HUES64 (cell line): ENCODE measurements at regions not wholly inside any gene's neighbourhood (a gene's known extent, or its start where the extent isn't known, plus 50 kb on each side); places are given as distances from the start of the nearest gene placed in this dataset.
"Not testable (repeated sequence)": the region's sequence is repeated elsewhere in the genome, so short reads cannot be mapped to it uniquely, and the experiment has no call there.

ENCODE experiments used
- H3K27ac ChIP-seq: 2 replicates; pipeline ENCODE4 v1.7.0; 2013; ENCODE audit warnings: low read depth, low read length, inconsistent platforms
- H3K27me3 ChIP-seq: 2 replicates; pipeline ENCODE4 v1.6.1; 2013; ENCODE audit warnings: mild to moderate bottlenecking, low read length; ENCODE audit not compliant: insufficient read depth
- H3K36me3 ChIP-seq: 2 replicates; pipeline ENCODE4 v1.6.1; 2013; ENCODE audit warnings: mild to moderate bottlenecking, low read length; ENCODE audit not compliant: insufficient read depth
- H3K4me1 ChIP-seq: 2 replicates; pipeline ENCODE4 v1.6.1; 2013; ENCODE audit warnings: mild to moderate bottlenecking, low read length, moderate library complexity; ENCODE audit not compliant: insufficient read depth
- H3K4me3 ChIP-seq: 2 replicates; pipeline ENCODE4 v1.5.1; 2013; ENCODE audit warnings: mild to moderate bottlenecking, low read length, moderate library complexity
- H3K9ac ChIP-seq: 2 replicates; pipeline ENCODE4 v1.6.1; 2013; ENCODE audit warnings: mild to moderate bottlenecking, low read depth, low read length
- H3K9me3 ChIP-seq: 2 replicates; pipeline ENCODE4 v1.6.1; 2013; ENCODE audit warnings: low read depth, low read length; ENCODE audit not compliant: insufficient read depth
- WGBS: fragments of 150-250, 120-280 bp; methylation state at CpG from one replicate; pipeline ENCODE4 v1.1.7; 2013; ENCODE audit warnings: missing lambda C conversion rate; 5-methylcytosine and 5-hydroxymethylcytosine counted together

- not testable (repeated sequence) for H3K36me3 ChIP-seq, H3K4me3 ChIP-seq, H3K9ac ChIP-seq, H3K27me3 ChIP-seq, H3K9me3 ChIP-seq, H3K27ac ChIP-seq, H3K4me1 ChIP-seq
- 86% methylated on average over 8 of the region's 10 CpGs for WGBS
These were observed 247.4 kb downstream of the CCDC74A start for GRCh38 chr2:131774955-131775555.

DNA sequence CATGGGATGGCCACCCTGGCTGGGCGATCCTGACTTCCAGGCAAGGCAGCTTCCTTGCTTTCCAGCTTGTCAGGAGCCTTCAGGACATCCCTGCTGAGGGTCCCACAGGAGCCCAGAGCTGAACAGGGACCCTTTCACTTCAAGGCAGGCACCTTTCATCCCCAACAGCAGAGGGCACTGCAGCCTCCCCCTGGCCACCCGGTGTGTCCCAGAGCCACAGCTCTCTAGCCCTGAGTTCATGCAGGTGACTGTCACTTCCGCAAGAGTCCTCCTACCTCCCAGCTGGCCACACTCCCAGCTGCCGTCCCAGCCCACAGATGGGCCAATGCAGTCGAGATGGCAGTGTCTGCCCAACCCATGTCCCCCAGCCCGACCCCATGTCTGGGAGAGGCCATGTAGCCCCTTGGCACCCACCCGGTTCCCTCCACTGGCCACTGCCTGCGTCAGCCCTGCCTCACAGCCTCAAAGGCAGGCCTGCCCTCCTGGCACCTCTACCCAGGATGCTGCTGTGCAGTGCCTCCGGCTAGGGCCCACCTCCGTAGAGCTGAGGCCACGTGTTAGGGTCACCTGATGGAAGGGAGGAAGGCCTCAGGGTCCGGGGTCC lies 248.3 kb downstream of the CCDC74A start:
- not testable (repeated sequence) for H3K4me3 ChIP-seq, H3K36me3 ChIP-seq, H3K9me3 ChIP-seq, H3K9ac ChIP-seq, H3K27me3 ChIP-seq, H3K4me1 ChIP-seq, H3K27ac ChIP-seq
- WGBS = 89% methylated on average over 8 of the region's 12 CpGs

DNA sequence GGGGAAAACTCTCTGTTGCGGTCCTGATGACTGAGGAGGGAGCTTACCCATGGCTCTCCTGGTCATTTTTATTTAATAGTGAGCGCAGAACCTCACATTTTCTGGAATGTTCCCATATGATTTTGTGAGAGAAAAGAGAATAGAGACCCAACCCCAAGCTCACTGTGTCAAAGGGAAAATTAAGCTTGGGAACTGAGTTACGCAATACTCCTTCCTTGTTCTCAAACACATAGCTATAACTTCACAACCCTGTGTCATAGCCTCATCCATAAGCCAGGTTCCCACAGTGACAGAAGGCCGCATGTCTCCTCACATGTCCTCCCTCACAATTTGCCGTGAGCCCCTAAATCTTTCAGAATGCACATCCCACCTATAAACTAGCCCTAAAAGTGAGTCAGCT lies 252.8 kb downstream of the CCDC74A start:
- not testable (repeated sequence) for H3K27me3 ChIP-seq, H3K9ac ChIP-seq, H3K9me3 ChIP-seq, H3K4me3 ChIP-seq, H3K36me3 ChIP-seq, H3K4me1 ChIP-seq, H3K27ac ChIP-seq
- 94% methylated on average over 4 of the region's 5 CpGs for WGBS

DNA sequence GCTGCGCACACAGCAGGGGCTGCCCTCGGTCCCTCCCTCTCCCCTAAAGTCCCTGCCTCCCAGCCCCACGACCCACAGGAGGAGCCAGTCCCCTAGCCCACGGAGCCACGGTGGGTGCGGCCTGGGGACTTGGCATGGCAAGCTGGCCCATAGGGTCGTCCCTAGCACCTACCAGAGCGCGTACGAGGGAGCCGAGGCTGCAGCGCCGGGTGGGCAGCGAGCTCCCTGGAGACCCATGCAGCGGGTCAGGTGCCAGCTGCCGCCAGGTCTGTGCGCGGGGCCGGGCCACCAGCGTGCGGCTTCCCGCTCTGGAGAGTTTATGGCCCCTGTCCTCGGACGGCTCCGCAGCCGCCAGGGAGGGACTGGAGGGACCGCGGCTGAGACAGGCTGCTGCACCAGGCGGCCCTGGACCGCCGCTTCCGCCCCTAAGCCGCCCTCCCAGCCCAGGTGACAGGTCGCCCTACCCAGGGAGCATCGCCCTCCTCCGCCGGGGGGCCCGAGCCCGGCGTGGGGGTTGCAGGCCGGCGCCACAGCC lies 273.6 kb downstream of the CCDC74A start:
- Histone ChIP-seq H3K4me3 (no peak overlapping the region), H3K27me3 (peaks cover 13% of the 10 kb centered on the region)
- WGBS = 87% methylated on average over 42 of the region's 42 CpGs

DNA sequence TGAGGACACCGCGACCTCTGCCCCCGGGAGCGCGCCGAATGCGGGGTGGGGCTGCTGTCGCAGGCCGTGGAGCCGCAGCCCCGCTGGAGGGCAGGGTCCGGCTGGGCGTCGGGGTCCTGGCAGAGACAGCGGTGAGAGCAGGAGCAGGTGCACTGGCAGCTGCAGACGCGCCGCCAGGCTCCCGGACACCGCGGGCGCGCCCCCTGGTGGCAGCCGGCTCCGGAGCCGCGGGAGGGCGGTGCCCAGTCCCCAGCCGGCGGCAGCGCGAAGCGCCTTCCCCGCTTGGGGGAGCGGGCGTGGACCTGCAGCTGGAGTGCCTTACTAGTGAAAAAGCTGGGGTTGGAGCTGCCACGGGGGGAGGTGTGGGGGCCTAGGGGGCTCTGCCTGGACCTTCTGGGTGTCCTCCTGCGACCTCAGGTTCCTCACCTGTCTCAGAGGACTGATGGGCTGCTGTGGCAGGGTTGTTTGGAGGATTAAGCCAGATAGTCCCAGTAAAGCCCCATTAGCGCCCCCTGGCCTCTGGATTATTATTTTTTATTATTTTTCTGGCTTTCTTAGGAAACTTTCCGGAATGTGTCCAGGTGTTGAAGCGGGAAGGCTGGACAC lies 274.2 kb downstream of the CCDC74A start:
- WGBS = 4% methylated on average over 39 of the region's 41 CpGs
- H3K4me3 ChIP-seq = peak overlapping the region; percentile 81
- H3K36me3 ChIP-seq, H3K9ac ChIP-seq, H3K9me3 ChIP-seq, H3K4me1 ChIP-seq, H3K27ac ChIP-seq: not testable (repeated sequence)
- H3K27me3 ChIP-seq = peaks cover 13% of the 10 kb centered on the region

More for the DNA sequence above, 273.6 kb downstream of the CCDC74A start:
- Histone ChIP-seq H3K9me3 (no peaks in the 10 kb centered on the region), H3K27ac (no peak overlapping the region), H3K36me3 (no peaks in the 10 kb centered on the region), H3K4me1 (no peaks in the 10 kb centered on the region), H3K9ac (no peak overlapping the region)

DNA sequence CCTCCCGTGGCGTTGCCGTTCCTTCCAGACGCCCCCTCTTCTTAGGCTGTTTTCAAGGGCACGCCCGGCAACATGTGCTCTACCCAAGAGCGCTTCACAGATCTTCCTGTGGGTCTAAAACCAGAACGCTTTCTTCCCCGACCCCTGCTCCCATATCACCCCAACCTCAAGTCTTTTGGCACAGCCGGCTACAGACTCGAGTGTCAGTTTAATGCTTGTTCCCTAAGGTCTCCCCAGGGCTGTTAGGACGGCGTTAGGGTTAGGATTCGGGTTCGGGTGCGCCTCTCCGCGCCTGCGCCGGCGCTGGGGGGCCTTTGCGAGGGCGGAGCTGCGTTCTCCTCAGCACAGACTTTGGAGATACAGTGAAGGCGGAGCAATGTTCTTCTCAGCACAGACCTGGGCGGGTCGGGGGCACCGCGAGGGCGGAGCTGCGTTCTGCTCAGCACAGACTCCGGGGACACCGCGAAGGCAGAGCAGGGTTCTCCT lies 274.7 kb downstream of the CCDC74A start:
- Histone ChIP-seq H3K4me3 (peak overlapping the region; percentile 81), H3K9ac (peak overlapping the region; percentile 57; the same call in 1 of the 2 replicates)

DNA sequence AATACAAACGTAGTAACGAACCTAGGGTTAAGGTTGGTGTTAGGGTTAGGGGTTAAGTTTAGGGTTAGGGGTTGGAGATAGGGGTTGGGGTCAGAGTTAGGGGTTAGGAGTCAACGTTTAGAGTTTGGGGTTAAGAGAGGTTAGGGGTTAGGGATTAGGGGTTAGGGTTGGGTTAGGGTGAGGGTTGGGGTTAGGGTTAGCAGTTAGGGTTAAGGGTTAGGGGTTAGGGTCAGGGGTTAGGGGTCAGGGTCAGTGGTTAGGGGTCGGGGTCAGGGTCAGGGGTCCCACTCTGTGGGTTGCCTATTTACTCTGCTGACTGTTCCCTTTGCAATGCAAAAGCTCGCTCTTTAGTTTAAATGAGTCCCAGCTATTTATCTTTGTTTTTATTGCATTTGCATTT lies 275.5 kb downstream of the CCDC74A start:
- H3K9ac ChIP-seq, H3K9me3 ChIP-seq, H3K4me3 ChIP-seq, H3K4me1 ChIP-seq, H3K27ac ChIP-seq, H3K36me3 ChIP-seq: not testable (repeated sequence)
- WGBS = 84% methylated on average over 5 of the region's 5 CpGs
- H3K27me3 ChIP-seq = peaks cover 13% of the 10 kb centered on the region

More for the DNA sequence above, 274.7 kb downstream of the CCDC74A start:
- H3K9me3 ChIP-seq, H3K36me3 ChIP-seq, H3K27ac ChIP-seq, H3K4me1 ChIP-seq: not testable (repeated sequence)
- H3K27me3 ChIP-seq = peaks cover 13% of the 10 kb centered on the region
- 4% methylated on average over 34 of the region's 34 CpGs for WGBS

DNA sequence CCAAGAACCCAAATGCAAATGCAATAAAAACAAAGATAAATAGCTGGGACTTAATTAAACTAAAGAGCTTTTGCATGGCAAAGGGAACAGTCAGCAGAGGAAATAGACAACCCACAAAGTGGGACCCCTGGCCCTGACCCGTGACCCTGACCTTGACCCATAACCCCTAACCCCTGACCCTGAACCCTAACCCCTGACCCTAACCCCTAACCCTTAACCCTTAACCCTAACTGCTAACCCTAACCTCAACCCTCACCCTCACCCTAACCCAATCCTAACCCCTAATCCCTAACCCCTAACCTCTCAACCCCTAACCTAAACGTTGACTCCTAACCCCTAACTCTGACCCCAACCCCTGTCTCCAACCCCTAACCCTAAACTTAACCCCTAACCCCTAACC lies 284.9 kb downstream of the CCDC74A start:
- WGBS = 87% methylated on average over 2 of the region's 2 CpGs
- H3K27ac ChIP-seq, H3K27me3 ChIP-seq, H3K4me3 ChIP-seq, H3K36me3 ChIP-seq, H3K9me3 ChIP-seq, H3K9ac ChIP-seq, H3K4me1 ChIP-seq: not testable (repeated sequence)

- 96% methylated on average over 21 of the region's 21 CpGs for WGBS
- H3K4me3 ChIP-seq, H3K9ac ChIP-seq, H3K27ac ChIP-seq, H3K4me1 ChIP-seq, H3K27me3 ChIP-seq, H3K9me3 ChIP-seq, H3K36me3 ChIP-seq: not testable (repeated sequence)
These were observed 285.7 kb downstream of the CCDC74A start for GRCh38 chr2:131813378-131813777.

- not testable (repeated sequence) for H3K9me3 ChIP-seq, H3K4me3 ChIP-seq, H3K36me3 ChIP-seq, H3K4me1 ChIP-seq, H3K9ac ChIP-seq, H3K27me3 ChIP-seq, H3K27ac ChIP-seq
- 81% methylated on average over 4 of the region's 4 CpGs for WGBS
These were observed 290.7 kb downstream of the CCDC74A start for GRCh38 chr2:131818267-131818973.

DNA sequence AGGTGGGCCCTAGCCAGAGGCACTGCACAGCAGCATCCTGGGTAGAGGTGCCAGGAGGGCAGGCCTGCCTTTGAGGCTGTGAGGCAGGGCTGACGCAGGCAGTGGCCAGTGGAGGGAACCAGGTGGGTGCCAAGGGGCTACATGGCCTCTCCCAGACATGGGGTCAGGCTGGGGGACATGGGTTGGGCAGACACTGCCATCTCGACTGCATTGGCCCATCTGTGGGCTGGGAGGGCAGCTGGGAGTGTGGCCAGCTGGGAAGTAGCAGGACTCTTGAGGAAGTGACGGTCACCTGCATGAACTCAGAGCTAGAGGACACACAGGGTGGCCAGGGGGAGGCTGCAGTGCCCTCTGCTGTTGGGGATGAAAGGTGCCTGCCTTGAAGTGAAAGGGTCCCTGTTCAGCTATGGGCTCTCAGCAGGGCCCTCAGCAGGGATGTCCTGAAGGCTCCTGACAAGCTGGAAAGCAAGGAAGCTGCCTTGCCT lies 294.6 kb downstream of the CCDC74A start:
- not testable (repeated sequence) for H3K27ac ChIP-seq, H3K4me1 ChIP-seq, H3K27me3 ChIP-seq, H3K9me3 ChIP-seq, H3K36me3 ChIP-seq, H3K4me3 ChIP-seq, H3K9ac ChIP-seq
- 88% methylated on average over 3 of the region's 3 CpGs for WGBS
